Activated CD4-positive, alpha-beta T cell treated with anti-CD3 and anti-CD28 coated beads, Interleukin-2, amount 10 ng/mL, durations not matched to agents 24 days and 14 days (primary cell): ENCODE measurements at regions not wholly inside any gene's neighbourhood (a gene's known extent, or its start where the extent isn't known, plus 50 kb on each side); places are given as distances from the start of the nearest gene placed in this dataset.
"Not testable (repeated sequence)": the region's sequence is repeated elsewhere in the genome, so short reads cannot be mapped to it uniquely, and the experiment has no call there.

Source experiments
- DNase-seq: peaks from one replicate; pipeline ENCODE4 v3.0.0; 2022
- H3K27ac Mint-ChIP-seq: one replicate; pipeline ENCODE4 v1.8.0; 2022; ENCODE audit warnings: mild to moderate bottlenecking, mixed read lengths
- H3K27me3 Mint-ChIP-seq: one replicate; pipeline ENCODE4 v1.8.0; 2022; ENCODE audit warnings: mixed read lengths
- H3K36me3 Mint-ChIP-seq: one replicate; pipeline ENCODE4 v1.8.0; 2022; ENCODE audit warnings: low read depth, mild to moderate bottlenecking, mixed read lengths
- H3K4me1 Mint-ChIP-seq: one replicate; pipeline ENCODE4 v1.8.0; 2021; ENCODE audit warnings: mixed read lengths
- H3K4me3 Mint-ChIP-seq: one replicate; pipeline ENCODE4 v1.8.0; 2022; ENCODE audit warnings: mild to moderate bottlenecking, moderate library complexity, mixed read lengths
- H3K9me3 Mint-ChIP-seq: one replicate; pipeline ENCODE4 v1.8.0; 2021; ENCODE audit warnings: mixed read lengths
- intact Hi-C: fragments of 100-400 bp; cut with micrococcal nuclease; formaldehyde crosslinking; loops from one replicate; pipeline ENCODE4 v1.15.1; 2023

GRCh38 chr2:114283774-114284173, 158.7 kb upstream of the DPP10 start:
- Mint-ChIP-seq H3K4me3 (no peak overlapping the region), H3K4me1 (no peaks in the 10 kb centered on the region), H3K27ac (no peak overlapping the region), H3K27me3 (no peaks in the 10 kb centered on the region), H3K36me3 (no peaks in the 10 kb centered on the region), H3K9me3 (no peaks in the 10 kb centered on the region)
- no peak for DNase-seq
- intact Hi-C loops: no loop called here

GRCh38 chr2:114286438-114286837, 156.0 kb upstream of the DPP10 start:
- no peaks in the 10 kb centered on the region for H3K4me1 Mint-ChIP-seq
- no peak overlapping the region for H3K4me3 Mint-ChIP-seq
- intact Hi-C loops: no loop called here
- H3K36me3 Mint-ChIP-seq: no peaks in the 10 kb centered on the region
- no peaks in the 10 kb centered on the region for H3K27me3 Mint-ChIP-seq
- H3K9me3 Mint-ChIP-seq: no peaks in the 10 kb centered on the region
- no peak for DNase-seq
- no peak overlapping the region for H3K27ac Mint-ChIP-seq

GRCh38 chr2:114293355-114293754, 149.1 kb upstream of the DPP10 start:
- Mint-ChIP-seq H3K27ac (no peak overlapping the region), H3K36me3 (no peaks in the 10 kb centered on the region), H3K9me3 (no peaks in the 10 kb centered on the region), H3K4me1 (no peaks in the 10 kb centered on the region), H3K4me3 (no peak overlapping the region), H3K27me3 (no peaks in the 10 kb centered on the region)
- DNase-seq: no peak
- intact Hi-C loops: no loop called here

DNA sequence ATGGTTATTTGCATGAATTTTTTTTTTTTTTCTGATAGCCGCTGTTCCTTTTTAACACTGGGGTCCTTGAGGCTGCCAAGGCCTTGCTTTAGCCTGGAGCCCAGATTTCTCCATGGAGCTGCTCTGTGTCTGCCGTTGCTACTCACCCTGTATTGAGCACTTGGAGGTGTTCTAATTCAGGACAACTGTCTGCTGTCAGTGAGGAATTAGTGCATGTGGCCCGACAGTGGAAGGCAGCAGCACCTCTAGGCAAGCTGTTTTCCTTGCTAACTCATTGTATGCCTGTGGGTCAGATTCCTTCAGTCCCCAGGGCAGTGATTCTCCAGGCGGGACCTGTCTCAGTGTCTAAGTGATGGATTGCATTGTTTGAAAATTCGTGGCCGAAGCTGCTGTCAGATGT, 147.7 kb upstream of the DPP10 start:
- intact Hi-C loops: no loop called here
- DNase-seq: no peak
- H3K4me3 Mint-ChIP-seq: no peak overlapping the region
- H3K27me3 Mint-ChIP-seq: no peaks in the 10 kb centered on the region
- no peak overlapping the region for H3K27ac Mint-ChIP-seq
- H3K36me3 Mint-ChIP-seq: no peaks in the 10 kb centered on the region
- no peaks in the 10 kb centered on the region for H3K9me3 Mint-ChIP-seq
- H3K4me1 Mint-ChIP-seq: no peaks in the 10 kb centered on the region

DNA sequence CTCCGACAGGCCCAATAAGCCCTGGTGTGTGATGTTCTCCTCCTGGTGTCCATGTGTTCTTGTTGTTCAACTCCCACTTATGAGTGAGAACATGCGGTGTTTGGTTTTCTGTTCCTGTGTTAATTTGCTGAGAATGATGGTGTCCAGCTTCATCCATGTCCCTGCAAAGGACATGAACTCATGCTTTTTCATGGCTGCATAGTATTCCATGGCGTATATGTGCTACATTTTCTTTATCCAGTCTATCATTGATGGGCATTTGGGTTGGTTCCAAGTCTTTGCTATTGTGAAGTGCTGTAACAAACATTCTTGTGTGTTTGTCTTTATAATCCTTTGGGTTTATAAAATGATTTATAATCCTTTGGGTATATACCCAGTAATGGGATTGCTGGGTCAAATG, 142.1 kb upstream of the DPP10 start:
- H3K4me1 Mint-ChIP-seq, intact Hi-C loops, H3K36me3 Mint-ChIP-seq, H3K9me3 Mint-ChIP-seq, H3K4me3 Mint-ChIP-seq, H3K27ac Mint-ChIP-seq, DNase-seq, H3K27me3 Mint-ChIP-seq: not testable (repeated sequence)

DNA sequence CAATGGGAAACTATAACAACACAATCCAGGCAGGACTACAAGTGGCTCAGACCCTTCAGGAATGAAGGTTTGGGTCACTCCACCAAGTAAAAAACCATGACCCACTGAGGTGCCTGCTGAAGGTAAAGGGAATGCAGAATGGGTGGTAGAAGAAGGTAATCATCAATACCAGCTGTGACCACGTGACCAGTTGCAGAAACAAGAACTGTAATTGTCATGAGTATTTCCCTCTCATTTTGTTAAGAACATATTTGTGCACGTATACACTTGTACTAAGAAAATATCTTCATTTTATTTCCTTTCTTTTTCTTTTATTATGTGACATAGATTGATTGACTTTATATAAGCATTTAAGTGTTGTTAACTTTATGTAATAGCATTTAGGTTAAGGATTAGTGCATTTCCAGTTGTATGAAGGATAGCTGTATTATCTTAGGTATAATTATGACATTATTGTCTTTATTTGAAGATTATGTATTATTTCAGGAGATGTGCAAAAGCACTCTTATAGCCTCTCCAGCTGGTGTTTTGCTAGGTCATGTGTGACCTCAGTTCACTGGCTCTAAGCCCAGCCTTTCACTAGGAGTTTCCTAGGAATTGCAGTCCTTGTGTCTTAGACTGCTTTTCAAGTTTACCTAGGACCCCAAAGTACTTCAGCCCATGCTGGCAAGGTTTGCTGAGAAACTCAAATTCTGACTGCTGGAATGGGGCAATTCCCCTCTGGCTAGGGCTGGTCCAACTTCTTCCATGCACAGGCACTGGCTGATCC, 125.7 kb upstream of the DPP10 start:
- no peak for DNase-seq
- H3K27me3 Mint-ChIP-seq: no peaks in the 10 kb centered on the region
- H3K4me3 Mint-ChIP-seq: no peak overlapping the region
- no peaks in the 10 kb centered on the region for H3K4me1 Mint-ChIP-seq
- no peaks in the 10 kb centered on the region for H3K36me3 Mint-ChIP-seq
- no peaks in the 10 kb centered on the region for H3K9me3 Mint-ChIP-seq
- intact Hi-C loops: no loop called here
- no peak overlapping the region for H3K27ac Mint-ChIP-seq

DNA sequence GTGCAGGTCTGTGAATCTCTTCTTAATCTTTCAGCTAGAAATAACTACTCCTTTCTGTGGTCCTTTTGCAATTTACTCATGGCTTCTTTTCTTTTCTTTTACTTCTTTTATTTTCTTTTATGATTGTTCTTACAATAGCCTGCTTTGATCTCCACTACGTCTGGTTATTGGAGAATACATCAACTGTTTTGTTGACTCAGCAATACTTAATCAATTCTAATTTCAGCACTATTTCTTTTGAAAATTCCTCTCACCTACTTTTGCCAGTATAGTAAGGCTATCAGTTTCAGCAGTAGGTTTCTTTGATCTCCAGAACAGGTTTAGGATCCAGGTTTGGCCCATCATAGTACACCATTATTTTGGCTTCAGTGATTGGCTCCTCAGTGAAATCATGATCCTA, 111.8 kb upstream of the DPP10 start:
- Mint-ChIP-seq H3K9me3 (no peaks in the 10 kb centered on the region), H3K4me3 (no peak overlapping the region), H3K4me1 (no peaks in the 10 kb centered on the region), H3K36me3 (no peaks in the 10 kb centered on the region), H3K27ac (no peak overlapping the region), H3K27me3 (no peaks in the 10 kb centered on the region)
- intact Hi-C loops: no loop called here
- no peak for DNase-seq

GRCh38 chr2:114331934-114332333, 110.5 kb upstream of the DPP10 start:
- Mint-ChIP-seq H3K27me3 (no peaks in the 10 kb centered on the region), H3K4me3 (no peak overlapping the region), H3K9me3 (no peaks in the 10 kb centered on the region), H3K27ac (no peak overlapping the region), H3K36me3 (no peaks in the 10 kb centered on the region), H3K4me1 (no peaks in the 10 kb centered on the region)
- intact Hi-C loops: no loop called here
- no peak for DNase-seq

GRCh38 chr2:114345246-114345645, 97.2 kb upstream of the DPP10 start:
- Mint-ChIP-seq H3K4me1 (no peaks in the 10 kb centered on the region), H3K36me3 (no peaks in the 10 kb centered on the region), H3K9me3 (no peaks in the 10 kb centered on the region), H3K27me3 (no peaks in the 10 kb centered on the region), H3K4me3 (no peak overlapping the region), H3K27ac (no peak overlapping the region)
- no peak for DNase-seq
- intact Hi-C loops: no loop called here

DNA sequence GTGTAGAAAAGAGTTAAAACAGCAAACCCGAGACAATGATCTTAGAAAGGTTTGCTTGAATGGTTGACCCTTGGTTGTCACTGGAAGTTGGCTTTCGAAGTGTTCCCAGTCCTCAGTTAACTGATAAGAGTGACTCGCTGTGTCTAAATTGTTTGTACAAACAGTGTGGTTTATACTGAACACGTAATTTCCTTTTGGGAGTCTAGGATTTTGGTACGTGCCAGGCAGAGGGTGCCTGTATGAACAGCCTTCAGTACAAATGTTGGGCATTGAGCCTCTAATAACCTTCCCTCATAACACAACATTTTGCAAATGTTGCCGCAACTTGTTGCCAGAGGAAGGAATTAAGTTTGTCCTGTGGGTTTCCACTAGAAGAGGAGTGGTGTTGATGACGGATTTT, 95.8 kb upstream of the DPP10 start:
- Mint-ChIP-seq H3K27me3 (no peaks in the 10 kb centered on the region), H3K4me3 (no peak overlapping the region), H3K4me1 (no peaks in the 10 kb centered on the region), H3K9me3 (no peaks in the 10 kb centered on the region), H3K36me3 (no peaks in the 10 kb centered on the region), H3K27ac (no peak overlapping the region)
- DNase-seq: no peak
- intact Hi-C loops: no loop called here

GRCh38 chr2:114350186-114350725, 92.2 kb upstream of the DPP10 start:
- DNase-seq: no peak
- no peak overlapping the region for H3K27ac Mint-ChIP-seq
- no peaks in the 10 kb centered on the region for H3K36me3 Mint-ChIP-seq
- no peak overlapping the region for H3K4me3 Mint-ChIP-seq
- no peaks in the 10 kb centered on the region for H3K27me3 Mint-ChIP-seq
- intact Hi-C loops: no loop called here
- no peaks in the 10 kb centered on the region for H3K9me3 Mint-ChIP-seq
- no peaks in the 10 kb centered on the region for H3K4me1 Mint-ChIP-seq

DNA sequence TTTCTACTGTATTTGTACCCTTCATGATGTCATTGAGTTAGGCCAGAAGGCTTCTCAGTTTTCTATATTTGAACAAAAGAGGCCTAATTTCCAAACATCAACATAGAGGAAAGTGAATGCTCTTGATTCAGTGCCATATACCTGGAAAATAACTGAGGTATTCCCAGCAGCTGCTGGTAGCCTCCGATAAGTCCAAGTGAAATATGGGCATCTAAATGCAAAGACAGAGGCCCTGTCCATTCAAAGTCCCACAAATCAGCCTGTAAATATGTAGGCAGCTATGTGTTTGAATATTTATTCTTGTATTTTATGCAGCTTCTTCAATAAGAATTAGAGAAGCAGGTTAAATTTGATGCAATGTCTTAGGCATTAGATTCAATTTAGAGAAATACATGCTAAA, 89.5 kb upstream of the DPP10 start:
- Mint-ChIP-seq H3K27ac (no peak overlapping the region), H3K36me3 (no peaks in the 10 kb centered on the region), H3K4me1 (no peaks in the 10 kb centered on the region), H3K9me3 (no peaks in the 10 kb centered on the region), H3K27me3 (no peaks in the 10 kb centered on the region), H3K4me3 (no peak overlapping the region)
- intact Hi-C loops: no loop called here
- no peak for DNase-seq

DNA sequence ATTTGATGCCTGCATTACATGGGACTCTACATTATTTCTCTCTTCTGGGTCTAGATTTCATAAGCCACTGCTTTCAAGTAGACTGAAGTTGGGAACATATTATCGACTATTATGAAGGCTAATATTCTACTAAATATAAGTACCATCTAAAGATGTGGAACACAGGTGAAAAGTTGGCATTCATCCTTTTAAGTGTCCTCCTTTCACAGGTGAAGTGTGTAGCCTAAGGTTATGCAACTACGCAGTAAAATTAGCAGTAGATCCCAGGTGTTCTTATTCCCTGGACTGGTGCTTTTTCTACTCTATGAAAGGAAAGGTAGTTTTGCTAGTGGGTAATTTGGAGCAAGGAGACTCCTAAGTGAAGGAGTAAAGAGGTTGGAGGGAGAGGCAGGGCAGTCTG, 88.2 kb upstream of the DPP10 start:
- DNase-seq: no peak
- H3K4me3 Mint-ChIP-seq: no peak overlapping the region
- no peaks in the 10 kb centered on the region for H3K36me3 Mint-ChIP-seq
- H3K27me3 Mint-ChIP-seq: no peaks in the 10 kb centered on the region
- no peaks in the 10 kb centered on the region for H3K4me1 Mint-ChIP-seq
- H3K9me3 Mint-ChIP-seq: no peaks in the 10 kb centered on the region
- no peak overlapping the region for H3K27ac Mint-ChIP-seq
- intact Hi-C loops: no loop called here

DNA sequence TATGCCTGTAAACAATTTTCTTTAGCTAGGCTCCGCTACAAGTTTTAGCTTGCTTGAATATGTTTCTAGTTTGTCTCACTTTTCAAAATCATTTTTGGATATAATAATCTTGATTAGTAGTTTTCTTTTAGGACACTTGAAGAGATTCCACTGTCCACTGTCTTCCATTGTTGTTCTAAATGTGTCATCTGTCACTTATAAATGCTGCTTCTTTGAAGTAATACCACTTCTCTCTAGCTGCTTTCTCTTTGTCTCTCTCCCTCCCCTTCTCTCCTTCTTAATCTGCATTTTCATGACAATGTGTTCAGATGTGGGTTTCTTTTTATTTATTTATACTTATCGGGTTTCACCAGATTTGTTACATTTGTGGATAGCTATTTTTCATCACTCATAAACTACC, 73.7 kb upstream of the DPP10 start:
- H3K27me3 Mint-ChIP-seq: no peaks in the 10 kb centered on the region
- intact Hi-C loops: no loop called here
- no peak overlapping the region for H3K27ac Mint-ChIP-seq
- peaks cover 12% of the 10 kb centered on the region for H3K9me3 Mint-ChIP-seq
- DNase-seq: no peak
- H3K4me1 Mint-ChIP-seq: no peaks in the 10 kb centered on the region
- no peak overlapping the region for H3K4me3 Mint-ChIP-seq
- H3K36me3 Mint-ChIP-seq: no peaks in the 10 kb centered on the region

DNA sequence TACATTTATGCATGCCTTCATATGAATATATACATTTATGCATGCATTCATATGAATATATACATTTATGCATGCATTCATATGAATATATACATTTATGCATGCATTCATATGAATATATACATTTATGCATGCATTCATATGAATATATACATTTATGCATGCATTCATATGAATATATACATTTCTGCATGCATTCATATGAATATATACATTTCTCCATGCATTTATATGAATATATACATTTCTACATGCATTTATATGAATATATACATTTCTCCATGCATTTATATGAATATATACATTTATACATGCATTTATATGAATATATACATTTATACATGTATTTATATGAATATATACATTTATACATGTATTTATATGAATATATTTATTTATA, 70.7 kb upstream of the DPP10 start:
- not testable (repeated sequence) for H3K4me3 Mint-ChIP-seq, H3K4me1 Mint-ChIP-seq, H3K27ac Mint-ChIP-seq, H3K36me3 Mint-ChIP-seq, DNase-seq, H3K27me3 Mint-ChIP-seq
- intact Hi-C loops: loop anchor here (10.0 kb wide), 1 partner anchor 717 kb away; no protein-coding TSS in a partner anchor
- H3K9me3 Mint-ChIP-seq: peaks cover 12% of the 10 kb centered on the region
